ENCODE measurements at regions not wholly inside any gene's neighbourhood (a gene's known extent, or its start where the extent isn't known, plus 50 kb on each side); places are given as distances from the start of the nearest gene placed in this dataset.
A peak's percentile ranks its signal among the peaks of the same experiment; 100 is the strongest.

- no peak for DNase-seq (ENCODE audit: extremely low spot score)
- CTCF ChIA-PET: interaction anchor here (0.7 kb wide), 1 partner anchor 1808 kb away, joined by 3 read pairs; no protein-coding TSS in a partner anchor
- TF ChIP-seq LEF1 (IDR thresholded peaks at IDR 0.05; ENCODE audit: borderline replicate concordance): no peak
- TF ChIP-seq HDGF (IDR thresholded peaks at IDR 0.05; ENCODE audit: borderline replicate concordance): no peak
- TF ChIP-seq PKNOX1 (IDR thresholded peaks at IDR 0.05): no peak
- TF ChIP-seq ARNT (IDR thresholded peaks at IDR 0.05): no peak
- TF ChIP-seq NFRKB (IDR thresholded peaks at IDR 0.05): no peak
- TF ChIP-seq FOXA1 (IDR thresholded peaks at IDR 0.05): no peak
- TF ChIP-seq SP1 (IDR thresholded peaks at IDR 0.05): no peak
- no peak for TF ChIP-seq ELF4 (IDR thresholded peaks at IDR 0.05)
- TF ChIP-seq BHLHE40 (IDR thresholded peaks at IDR 0.05; ENCODE audit: borderline replicate concordance): no peak
- no peak for TF ChIP-seq CTBP1 (IDR thresholded peaks at IDR 0.05; ENCODE audit: borderline replicate concordance)
- TF ChIP-seq L3MBTL2 (conservative IDR thresholded peaks at IDR 0.05): no peak
- TF ChIP-seq FOXK2 (IDR thresholded peaks at IDR 0.05): no peak
- POLR2A ChIA-PET: no interaction called here
Observed at GRCh38 chr6:93745306-93745705, 325.9 kb upstream of the EPHA7 start.

GRCh38 chr6:93735099-93735498, 315.7 kb upstream of the EPHA7 start:
- ChIA-PET POLR2A (no interaction called here), CTCF (no interaction called here)
- no peak for DNase-seq (ENCODE audit: extremely low spot score)
- no peak for TF ChIP-seq ELF4 (IDR thresholded peaks at IDR 0.05)

GRCh38 chr6:93731306-93731705, 311.9 kb upstream of the EPHA7 start:
- ChIA-PET CTCF (no interaction called here), POLR2A (no interaction called here)
- DNase-seq (ENCODE audit: extremely low spot score): no peak
- TF ChIP-seq PKNOX1 (IDR thresholded peaks at IDR 0.05) (peak; percentile 28; the same call in 1 of the 2 replicates), LEF1 (IDR thresholded peaks at IDR 0.05; ENCODE audit: borderline replicate concordance) (no peak)

GRCh38 chr6:93728150-93728549, 308.8 kb upstream of the EPHA7 start:
- no peak for DNase-seq (ENCODE audit: extremely low spot score)
- POLR2A ChIA-PET: no interaction called here
- CTCF ChIA-PET: no interaction called here
- TF ChIP-seq ZNF384 (IDR thresholded peaks at IDR 0.05) (no peak), PKNOX1 (IDR thresholded peaks at IDR 0.05) (no peak), SP1 (IDR thresholded peaks at IDR 0.05) (no peak), FOXA1 (IDR thresholded peaks at IDR 0.05) (no peak), L3MBTL2 (conservative IDR thresholded peaks at IDR 0.05) (no peak), HDGF (IDR thresholded peaks at IDR 0.05; ENCODE audit: borderline replicate concordance) (no peak), ELF4 (IDR thresholded peaks at IDR 0.05) (no peak), CTBP1 (IDR thresholded peaks at IDR 0.05; ENCODE audit: borderline replicate concordance) (no peak), NFRKB (IDR thresholded peaks at IDR 0.05) (no peak), LEF1 (IDR thresholded peaks at IDR 0.05; ENCODE audit: borderline replicate concordance) (no peak), BHLHE40 (IDR thresholded peaks at IDR 0.05; ENCODE audit: borderline replicate concordance) (no peak), SUZ12 (IDR thresholded peaks at IDR 0.05) (no peak)

GRCh38 chr6:93727447-93727846, 308.1 kb upstream of the EPHA7 start:
- TF ChIP-seq ZNF384 (IDR thresholded peaks at IDR 0.05) (no peak), LEF1 (IDR thresholded peaks at IDR 0.05; ENCODE audit: borderline replicate concordance) (no peak), TARDBP (IDR thresholded peaks at IDR 0.05) (no peak), SUZ12 (IDR thresholded peaks at IDR 0.05) (no peak), HDGF (IDR thresholded peaks at IDR 0.05; ENCODE audit: borderline replicate concordance) (no peak), FOXM1 (IDR thresholded peaks at IDR 0.05; ENCODE audit: borderline replicate concordance) (no peak), FOXK2 (IDR thresholded peaks at IDR 0.05) (no peak), BHLHE40 (IDR thresholded peaks at IDR 0.05; ENCODE audit: borderline replicate concordance) (no peak), FOXA1 (IDR thresholded peaks at IDR 0.05) (no peak), CTBP1 (IDR thresholded peaks at IDR 0.05; ENCODE audit: borderline replicate concordance) (no peak), ARNT (IDR thresholded peaks at IDR 0.05) (no peak)
- POLR2A ChIA-PET: no interaction called here
- CTCF ChIA-PET: no interaction called here
- DNase-seq (ENCODE audit: extremely low spot score): no peak

GRCh38 chr6:93721386-93722048, 302.2 kb upstream of the EPHA7 start:
- TF ChIP-seq CTBP1 (IDR thresholded peaks at IDR 0.05; ENCODE audit: borderline replicate concordance): no peak
- no peak for TF ChIP-seq FOXM1 (IDR thresholded peaks at IDR 0.05; ENCODE audit: borderline replicate concordance)
- TF ChIP-seq SUZ12 (IDR thresholded peaks at IDR 0.05): no peak
- TF ChIP-seq BHLHE40 (IDR thresholded peaks at IDR 0.05; ENCODE audit: borderline replicate concordance): no peak
- TF ChIP-seq L3MBTL2 (conservative IDR thresholded peaks at IDR 0.05): no peak
- TF ChIP-seq TARDBP (IDR thresholded peaks at IDR 0.05): no peak
- no peak for TF ChIP-seq PKNOX1 (IDR thresholded peaks at IDR 0.05)
- DNase-seq (ENCODE audit: extremely low spot score): peak; percentile 39
- CTCF ChIA-PET: interaction anchor here (0.6 kb wide), 1 partner anchor 504 kb away, joined by 3 read pairs; no protein-coding TSS in a partner anchor
- POLR2A ChIA-PET: interaction anchor here (0.7 kb wide), 1 partner anchor 548 kb away, joined by 3 read pairs; no protein-coding TSS in a partner anchor
